ENCODE measurements at regions not wholly inside any gene's neighbourhood (a gene's known extent, or its start where the extent isn't known, plus 50 kb on each side); places are given as distances from the start of the nearest gene placed in this dataset.
"Not testable (repeated sequence)": the region's sequence is repeated elsewhere in the genome, so short reads cannot be mapped to it uniquely, and the experiment has no call there.

DNA sequence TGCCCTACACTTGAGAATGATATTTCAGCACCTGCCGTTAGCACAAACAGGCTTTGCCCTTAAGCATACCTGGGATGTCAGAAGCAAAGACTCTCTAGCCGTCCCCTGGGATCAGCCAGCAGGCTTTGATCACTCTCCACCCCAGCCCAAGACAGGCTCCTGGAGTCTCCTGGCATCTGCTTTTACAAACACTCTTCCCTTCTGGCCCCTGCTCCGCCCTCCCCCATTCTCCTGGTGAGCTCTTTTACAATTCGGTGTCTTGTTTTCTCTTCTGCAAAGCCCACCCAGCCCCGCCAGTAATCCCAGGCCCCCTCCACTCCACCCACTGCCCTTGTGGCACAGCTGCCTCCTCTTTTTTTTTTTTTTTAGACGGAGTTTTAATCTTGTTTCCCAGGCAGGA is 50.4 kb downstream of the KATNIP start:
- DNase-seq (no peak), ATAC-seq (no peak)

DNA sequence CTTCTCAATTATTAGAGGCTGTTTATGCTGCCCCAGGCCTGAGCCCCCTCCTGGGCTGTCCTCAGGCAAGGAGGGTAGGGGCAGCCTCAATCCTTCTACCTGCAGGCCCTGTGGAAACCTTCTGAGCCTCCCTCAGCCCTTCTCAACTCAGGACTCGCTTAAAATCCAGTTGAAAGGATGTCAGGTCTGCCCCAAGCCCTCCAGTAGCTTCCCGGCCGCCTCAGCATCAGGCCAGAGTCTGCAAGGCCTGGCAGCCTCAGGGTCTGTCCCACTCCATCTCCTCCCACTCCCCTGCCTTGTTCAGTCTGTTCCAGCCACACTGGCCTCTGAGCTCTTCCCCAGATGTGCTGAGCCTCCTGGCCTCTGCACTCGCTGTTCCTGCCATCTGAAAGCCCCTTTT is 52.2 kb downstream of the KATNIP start:
- no peak for DNase-seq
- ATAC-seq: no peak

DNA sequence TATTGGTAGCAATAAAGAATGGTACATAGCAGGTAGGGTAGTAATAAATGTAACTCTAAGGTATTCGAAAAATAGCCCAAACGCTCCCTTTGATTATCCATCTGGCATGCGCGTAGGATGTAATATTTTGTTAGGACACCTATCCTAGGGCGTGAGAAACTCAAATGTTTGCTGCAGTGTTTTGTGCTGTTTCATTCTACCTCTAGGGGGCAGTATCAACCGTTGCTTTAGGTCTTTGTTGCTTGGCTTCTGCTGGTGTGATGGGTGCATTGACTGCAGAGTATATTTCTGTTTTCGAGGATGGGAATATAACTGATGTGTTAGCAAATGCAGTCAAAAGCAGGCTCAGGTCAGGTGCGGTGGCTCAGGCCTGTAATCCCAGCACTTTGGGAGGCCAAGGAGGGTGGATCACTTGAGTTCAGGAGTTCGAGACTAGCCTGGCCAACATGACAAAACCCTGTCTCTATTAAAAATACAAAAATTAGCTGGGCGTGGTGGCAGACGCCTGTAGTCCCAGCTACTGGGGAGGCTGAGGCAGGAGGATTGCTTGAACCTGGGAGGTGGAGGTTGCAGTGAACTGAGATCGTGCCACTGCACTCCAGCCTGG is 55.7 kb downstream of the KATNIP start:
- peak; percentile 8 for DNase-seq
- ATAC-seq: not testable (repeated sequence)

- ATAC-seq: no peak
- no peak for DNase-seq
These were observed 61.4 kb downstream of the KATNIP start for GRCh38 chr16:27611340-27611739.

GRCh38 chr16:27613238-27613791 is 63.4 kb downstream of the KATNIP start:
- no peak for ATAC-seq
- no peak for DNase-seq

DNA sequence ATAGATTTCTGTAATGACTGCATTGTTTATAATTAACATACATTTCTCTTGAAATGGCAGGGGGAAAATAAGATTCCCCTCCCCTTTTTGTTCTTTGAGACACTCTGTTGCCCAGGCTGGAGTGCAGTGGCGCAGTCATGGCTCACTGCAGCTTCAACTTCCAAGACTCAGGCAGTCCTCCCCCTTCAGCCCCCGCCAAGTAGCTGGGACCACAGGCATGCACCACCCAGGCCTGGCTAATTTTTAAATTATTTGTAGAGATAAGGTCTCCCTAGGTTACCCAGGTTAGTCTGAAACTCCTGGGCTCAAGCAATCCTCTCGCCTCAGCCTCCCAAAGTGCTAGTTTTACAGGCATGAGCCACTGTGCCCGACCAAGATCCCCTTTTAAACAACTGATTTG is 67.7 kb downstream of the KATNIP start:
- ATAC-seq: no peak

GRCh38 chr16:27618165-27618564 is 68.2 kb downstream of the KATNIP start:
- ATAC-seq (no peak), DNase-seq (no peak)

More for the DNA sequence above, 67.7 kb downstream of the KATNIP start:
- no peak for DNase-seq

DNA sequence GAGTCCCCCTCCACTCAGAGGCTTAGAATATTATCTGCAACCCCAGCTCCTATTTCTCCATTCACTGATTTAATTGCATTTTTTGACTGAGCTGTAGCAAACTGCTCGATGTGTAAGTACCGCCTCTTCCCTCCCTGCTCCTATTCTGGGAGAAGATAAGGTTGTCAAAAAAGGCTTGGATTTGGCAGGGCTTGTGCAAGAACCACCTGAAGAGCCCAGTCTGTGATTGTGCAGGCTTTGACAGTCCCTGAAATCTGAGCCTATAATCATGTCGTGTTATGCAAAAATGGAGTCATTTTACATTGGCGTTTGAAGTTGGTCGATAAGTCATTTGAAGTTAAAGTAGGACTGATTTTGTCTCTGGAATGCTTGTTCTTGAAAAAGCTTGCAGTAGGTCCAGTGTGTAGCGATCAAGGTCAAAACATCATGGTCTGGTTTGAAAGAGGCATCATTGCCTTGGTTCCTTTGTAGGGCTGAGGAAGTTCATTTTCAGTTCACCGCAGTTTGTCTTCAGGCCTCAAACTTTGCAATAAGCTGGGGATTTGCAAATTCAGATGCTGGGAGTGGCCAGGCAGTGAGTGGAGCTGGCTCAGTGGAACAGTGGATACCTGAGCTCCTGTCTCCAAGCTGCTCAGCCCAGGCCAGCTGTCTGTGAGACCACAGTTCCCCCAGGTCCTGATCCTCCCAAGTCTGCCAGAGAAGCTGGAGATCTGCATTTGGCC is 68.8 kb downstream of the KATNIP start:
- DNase-seq (no peak), ATAC-seq (no peak)

DNA sequence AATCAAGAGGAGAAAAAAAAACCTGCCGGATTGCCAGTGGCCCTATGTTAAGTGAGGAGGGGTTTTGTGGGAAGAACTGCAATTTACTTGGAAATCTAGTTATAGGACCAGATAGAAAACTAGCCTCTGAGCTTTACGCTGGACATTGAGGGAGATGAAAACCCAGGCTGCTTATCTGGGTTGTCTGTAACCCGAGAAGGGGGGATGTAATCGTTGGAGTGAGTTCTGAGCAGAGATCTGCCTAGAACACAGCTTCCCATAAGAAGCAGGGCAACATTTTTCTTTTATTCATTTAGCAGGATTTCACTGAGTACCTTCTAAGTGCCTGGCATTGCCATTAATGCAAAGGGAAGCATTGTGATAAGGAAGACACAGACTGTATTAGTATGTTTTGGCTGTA is 70.6 kb downstream of the KATNIP start:
- DNase-seq: no peak
- ATAC-seq: no peak

GRCh38 chr16:27624154-27625049 is 74.5 kb downstream of the KATNIP start:
- DNase-seq (no peak), ATAC-seq (no peak)

DNA sequence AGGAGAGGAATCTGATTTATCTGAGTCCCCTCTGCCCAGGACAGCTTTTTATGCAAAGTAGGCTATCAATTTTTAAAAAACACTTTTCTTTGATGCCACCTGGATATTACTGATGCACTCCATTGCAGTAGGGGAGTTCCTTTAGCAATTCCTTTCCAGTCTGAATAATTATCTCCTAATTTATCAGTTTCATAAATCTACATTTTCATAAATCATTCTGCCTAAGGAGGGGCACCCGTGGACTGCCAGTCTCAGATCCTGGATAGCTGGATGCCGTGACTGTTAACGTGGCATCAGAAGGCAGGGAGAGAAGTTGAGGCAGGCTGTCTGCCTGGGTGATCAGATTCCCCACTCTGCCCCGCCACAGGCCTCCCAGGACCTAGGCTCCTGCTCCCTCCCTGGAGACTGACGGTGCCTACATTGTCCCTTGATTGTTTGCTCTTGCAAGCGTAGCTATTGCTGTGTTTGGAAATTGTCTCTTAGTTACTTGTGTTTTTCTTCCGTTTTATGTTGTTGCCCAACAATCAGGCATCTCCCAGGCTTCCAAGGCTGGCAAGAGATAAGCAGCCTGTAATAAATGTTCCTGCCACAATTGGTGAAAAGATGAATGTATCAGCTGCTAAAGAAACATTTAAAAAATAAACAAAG is 75.2 kb downstream of the KATNIP start:
- no peak for ATAC-seq
- no peak for DNase-seq

DNA sequence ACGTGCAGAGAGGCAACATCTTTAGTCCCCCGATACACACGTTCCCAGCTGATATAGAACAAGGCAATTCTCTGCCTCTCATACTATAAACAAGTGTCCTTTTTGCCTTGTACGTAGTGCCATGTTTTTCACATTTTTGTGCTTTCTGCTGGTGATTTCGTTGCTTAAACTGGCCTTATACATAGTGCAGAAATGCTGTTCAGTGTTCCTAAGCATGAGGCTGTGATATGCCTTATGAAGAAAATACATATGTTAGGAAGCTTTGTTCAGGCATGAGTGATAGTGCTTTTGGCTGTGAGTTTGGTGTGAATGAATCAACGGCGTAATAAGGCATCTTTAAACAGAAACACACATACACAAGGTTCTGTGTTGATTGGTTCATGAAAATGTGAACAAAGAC is 77.2 kb downstream of the KATNIP start:
- ATAC-seq: no peak
- DNase-seq: no peak

- ATAC-seq (no peak), DNase-seq (no peak)
These were observed 78.4 kb downstream of the KATNIP start for GRCh38 chr16:27628241-27628942.

DNA sequence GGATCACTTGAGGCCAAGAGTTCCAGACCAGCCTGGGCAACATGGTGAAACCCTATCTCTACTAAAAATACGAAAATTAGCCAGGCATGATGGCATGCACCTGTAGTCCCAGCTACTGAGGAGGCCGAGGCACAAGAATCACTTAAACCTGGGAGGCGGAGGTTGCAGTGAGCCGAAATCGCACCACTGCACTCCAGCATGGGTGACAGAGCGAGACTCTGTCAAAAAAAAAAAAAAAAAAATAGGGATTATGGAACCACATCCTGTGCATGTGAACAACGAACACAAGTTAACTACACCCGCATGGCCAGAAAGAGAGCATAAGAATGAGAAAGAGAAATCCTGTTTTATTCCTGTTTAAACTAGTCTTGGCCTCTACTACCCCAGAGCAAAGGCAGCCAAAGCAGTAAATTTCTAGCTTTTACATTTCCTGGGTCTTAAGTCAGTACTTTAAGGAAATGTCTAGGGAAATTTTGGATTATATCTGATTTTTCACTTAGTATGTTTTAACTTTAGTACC is 79.1 kb downstream of the KATNIP start:
- not testable (repeated sequence) for ATAC-seq, DNase-seq

DNA sequence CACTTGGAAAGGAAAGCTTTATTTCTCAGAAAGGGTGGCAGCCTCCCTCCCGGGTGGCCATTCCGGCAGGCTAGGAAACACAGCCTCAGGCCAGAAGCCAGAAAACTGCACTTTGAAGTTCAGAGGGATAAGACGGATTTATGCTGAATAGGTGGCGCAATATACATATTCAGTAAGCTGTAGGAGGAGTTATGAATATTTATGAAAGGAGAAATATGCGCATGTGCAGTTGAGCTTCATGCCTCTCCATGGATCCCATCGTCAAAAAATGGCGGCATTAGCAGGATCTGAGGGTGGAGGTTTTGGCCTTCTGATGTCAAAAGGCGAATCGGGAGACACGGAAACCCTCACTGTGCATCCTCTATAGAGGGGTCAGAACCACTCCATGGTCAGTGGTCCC is 82.3 kb downstream of the KATNIP start:
- DNase-seq: no peak
- ATAC-seq: no peak

GRCh38 chr16:27633221-27633620 is 83.3 kb downstream of the KATNIP start:
- DNase-seq (no peak), ATAC-seq (no peak)

DNA sequence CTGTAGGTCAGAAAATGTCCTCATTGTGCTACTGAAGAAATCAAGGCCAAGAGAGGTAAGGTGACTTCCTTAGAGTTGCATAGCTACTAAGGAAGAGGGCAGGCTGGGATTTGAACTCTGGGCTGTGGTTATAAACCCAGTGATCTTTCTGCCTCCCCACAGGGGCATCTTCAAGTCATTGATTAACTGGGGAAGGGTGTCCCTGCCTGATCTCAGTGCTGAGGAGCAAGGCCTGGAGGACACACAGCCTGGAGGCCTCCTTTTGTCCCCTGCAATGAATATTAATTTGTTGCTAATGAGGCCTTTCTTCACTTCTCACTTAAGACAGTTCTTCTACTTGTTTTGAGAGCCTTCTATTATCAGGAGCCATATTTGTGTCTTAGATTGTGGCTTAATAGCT is 83.8 kb downstream of the KATNIP start:
- no peak for ATAC-seq
- DNase-seq: no peak

DNA sequence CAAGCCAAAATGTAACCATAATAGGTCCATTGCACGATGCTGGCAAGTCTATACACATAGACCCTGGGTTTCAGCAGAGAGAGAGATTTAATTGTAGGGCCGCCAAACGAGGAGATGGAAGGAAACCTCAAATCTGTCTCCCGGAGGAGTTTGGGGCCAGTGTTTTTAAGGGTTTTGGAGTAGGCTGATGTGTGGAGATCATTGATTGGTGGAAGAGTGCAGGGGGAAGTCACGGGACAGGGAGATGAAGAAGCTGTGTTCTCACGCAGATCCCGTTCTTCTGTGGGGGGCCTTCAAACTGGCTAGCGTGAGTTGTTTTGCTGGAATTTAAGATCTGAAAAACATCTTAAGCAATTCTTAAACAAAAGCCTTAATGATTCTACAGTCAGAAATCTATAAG is 84.8 kb downstream of the KATNIP start:
- no peak for ATAC-seq
- DNase-seq: no peak

GRCh38 chr16:27636453-27637240 is 86.7 kb downstream of the KATNIP start:
- ATAC-seq (no peak), DNase-seq (no peak)

GRCh38 chr16:27638833-27639560 is 89.1 kb downstream of the KATNIP start:
- DNase-seq: no peak

More at GRCh38 chr16:27638833-27639560, 89.1 kb downstream of the KATNIP start:
- no peak for ATAC-seq

All from stimulated activated naive CD8-positive, alpha-beta T cell treated with anti-CD3 and anti-CD28 coated beads, Interleukin-15, Interleukin-2, amounts not matched to agents 100 U/mL and 50 U/mL, for 24 hours (primary cell).